Endothelial cell of umbilical vein (primary cell): ENCODE measurements at regions not wholly inside any gene's neighbourhood (a gene's known extent, or its start where the extent isn't known, plus 50 kb on each side); places are given as distances from the start of the nearest gene placed in this dataset.

Experiments used
- BruUV-seq: library from RNA; stranded (reverse); fragments of 400-500 nt; replicated peaks from 2 replicates; lab custom pipeline; 2021; lab: Mats Ljungman, UMichigan
- CTCF ChIA-PET: fragments of 300-600, 350-600 bp; sonication (Branson Sonifier 250); formaldehyde crosslinking; loops from one replicate; lab custom pipeline; 2021; ENCODE audit warnings: antibody characterized with exemption, inconsistent platforms; lab: Charles Lee
- POLR2A ChIA-PET: fragments of 300-600, 350-600 bp; sonication (Branson Sonifier 250); formaldehyde crosslinking; loops from one replicate; lab custom pipeline; 2021; ENCODE audit warnings: antibody characterized with exemption, inconsistent platforms; lab: Charles Lee
- DNase-seq: peaks from one replicate; pipeline ENCODE4 v3.0.0-alpha.2; 2011; ENCODE audit warnings: low read depth, low spot score
- FAIRE-seq: peaks from 2 replicates; lab custom pipeline; 2011; peaks lifted over from hg19 to GRCh38; lab: Jason Lieb, UNC
- H2AFZ ChIP-seq: 2 replicates; pipeline ENCODE4 v1.6.0; 2012; ENCODE audit warnings: low read depth, low read length, control low read depth, inconsistent platforms
- H3K27ac ChIP-seq: 2 replicates; pipeline ENCODE4 v1.5.1; 2011; ENCODE audit warnings: low read depth, mild to moderate bottlenecking, control low read depth, low read length, moderate library complexity; ENCODE audit not compliant: insufficient read depth
- H3K27me3 ChIP-seq, 2 experiments: 2 replicates each; pipeline versions ENCODE4 v1.6.0 to v1.6.1; 2011; ENCODE audit warnings: low read length in 2 of 2, mixed read lengths in 1 of 2; ENCODE audit not compliant: control insufficient read depth in 2 of 2, insufficient read depth in 2 of 2
- H3K36me3 ChIP-seq, 2 experiments: 2 replicates in 1 of 2; 3 replicates in 1 of 2; pipeline ENCODE4 v1.5.1; 2011; ENCODE audit warnings: low read length in 2 of 2, mild to moderate bottlenecking in 1 of 2, moderate library complexity in 1 of 2; ENCODE audit not compliant: control insufficient read depth in 2 of 2, insufficient read depth in 2 of 2; ENCODE audit errors: extremely low read depth in 1 of 2
- H3K4me1 ChIP-seq: 3 replicates; pipeline ENCODE4 v1.5.1; 2011; ENCODE audit warnings: mild to moderate bottlenecking, low read length; ENCODE audit not compliant: control insufficient read depth, insufficient read depth; ENCODE audit errors: extremely low read depth
- H3K4me2 ChIP-seq: 2 replicates; pipeline ENCODE4 v1.6.1; 2011; ENCODE audit warnings: low read length, control low read depth, mixed read lengths; ENCODE audit not compliant: insufficient read depth
- H3K4me3 ChIP-seq, 3 experiments: fragments of 200-600 bp in 1 of 3; sonication (generic), shearing (Covaris generic) in 1 of 3; replicated peaks in 1 of 3; 2 replicates each; pipeline ENCODE4 v1.5.1; 2011 to 2016; ENCODE audit warnings: control low read depth in 3 of 3, low read length in 3 of 3, mild to moderate bottlenecking in 2 of 3, inconsistent platforms in 1 of 3, low read depth in 1 of 3, moderate library complexity in 1 of 3; ENCODE audit not compliant: insufficient read depth in 1 of 3
- H3K79me2 ChIP-seq: 2 replicates; pipeline ENCODE4 v1.6.0; 2012; ENCODE audit warnings: low read length, inconsistent platforms; ENCODE audit not compliant: control insufficient read depth, insufficient read depth
- H3K9ac ChIP-seq: replicated peaks from 2 replicates; pipeline ENCODE3; 2011; ENCODE audit warnings: low read length, control low read depth; ENCODE audit not compliant: insufficient read depth; ENCODE audit errors: extremely low read depth
- H3K9me1 ChIP-seq: replicated peaks from 3 replicates; pipeline ENCODE4 v1.6.0; 2011; ENCODE audit warnings: mild to moderate bottlenecking, low read length; ENCODE audit not compliant: control insufficient read depth, insufficient read depth; ENCODE audit errors: extremely low read depth
- H3K9me3 ChIP-seq: replicated peaks from 2 replicates; pipeline ENCODE4 v1.5.1; 2012; ENCODE audit warnings: low read length, inconsistent platforms; ENCODE audit not compliant: control insufficient read depth, insufficient read depth
- H4K20me1 ChIP-seq: replicated peaks from 2 replicates; pipeline ENCODE3; 2011; ENCODE audit warnings: mild to moderate bottlenecking, low read length; ENCODE audit not compliant: control insufficient read depth, insufficient read depth; ENCODE audit errors: extremely low read depth
- CTCF ChIP-seq, 2 donors: IDR thresholded peaks; 1 replicate in 1 of 2; 2 replicates in 1 of 2; pipeline ENCODE4 v1.5.1; 2011; ENCODE audit warnings: low read length in 2 of 2, mild to moderate bottlenecking in 2 of 2, moderate library complexity in 2 of 2, control low read depth in 1 of 2, inconsistent platforms in 1 of 2, low read depth in 1 of 2; ENCODE audit not compliant: insufficient read depth in 1 of 2; ENCODE audit errors: extremely low read depth in 1 of 2
- EZH2 ChIP-seq: IDR thresholded peaks from 2 replicates; pipeline ENCODE4 v1.6.1; 2012; ENCODE audit warnings: borderline replicate concordance, low read depth, mild to moderate bottlenecking, moderate library complexity, low read length, inconsistent platforms; ENCODE audit not compliant: severe bottlenecking
- FOS ChIP-seq: IDR thresholded peaks from 2 replicates; pipeline ENCODE4 v1.6.1; 2011; ENCODE audit warnings: mild to moderate bottlenecking, low read length, moderate library complexity, borderline replicate concordance; ENCODE audit not compliant: insufficient read depth
- GATA2 ChIP-seq: IDR thresholded peaks from 2 replicates; pipeline ENCODE4 v1.7.0; 2011; ENCODE audit warnings: low read depth, mild to moderate bottlenecking, moderate library complexity, mixed read lengths, low read length; ENCODE audit not compliant: insufficient read length, insufficient read depth
- MAX ChIP-seq: IDR thresholded peaks from 2 replicates; pipeline ENCODE4 v1.6.1; 2011; ENCODE audit not compliant: insufficient read depth, insufficient read length
- MYC ChIP-seq: IDR thresholded peaks from one replicate; pipeline ENCODE4 v1.6.1; 2011; ENCODE audit warnings: mild to moderate bottlenecking, low read depth, low read length
- POLR2AphosphoS5 ChIP-seq: IDR thresholded peaks from 2 replicates; pipeline ENCODE4 v1.6.1; 2012; ENCODE audit warnings: low read depth, mild to moderate bottlenecking, control low read depth, low read length, moderate library complexity; ENCODE audit not compliant: insufficient read depth
- dilution Hi-C: fragments of 300-500 bp; cut with MboI; formaldehyde crosslinking; loops from one replicate; pipeline ENCODE4 v1.15.0; 2019; ENCODE audit warnings: low sequenced_read_pairs; ENCODE audit not compliant: extremely low pct_ligation_motif_present
- intact Hi-C: fragments of 100-400 bp; cut with micrococcal nuclease; formaldehyde crosslinking; loops from one replicate; pipeline ENCODE4 v1.10.0; 2022

GRCh38 chr14:104388541-104389325 lies 190.8 kb upstream of the C14orf180 start:
- ChIA-PET POLR2A (no interaction called here), CTCF (no interaction called here)
- Histone ChIP-seq H3K36me3 (no peaks in the 10 kb centered on the region), H3K27me3 (peaks cover 0 to 6% of the 10 kb centered on the region in 2 experiments), H3K79me2 (no peaks in the 10 kb centered on the region), H3K4me2 (no peak overlapping the region), H3K9me3 (no peaks in the 10 kb centered on the region), H2AFZ (no peak overlapping the region), H3K4me3 (no peak overlapping the region), H3K9me1 (no peaks in the 10 kb centered on the region), H3K27ac (no peak overlapping the region), H3K4me1 (peaks cover 3% of the 10 kb centered on the region), H3K9ac (no peak overlapping the region), H4K20me1 (no peaks in the 10 kb centered on the region)
- BruUV-seq, result no TSS peak
- intact Hi-C loops, result no loop called here
- DNase-seq (no peak), FAIRE-seq (no peak)
- no peak for TF ChIP-seq FOS
- dilution Hi-C loops, result no loop called here

GRCh38 chr14:104389326-104390220 lies 190.0 kb upstream of the C14orf180 start:
- POLR2A ChIA-PET, result no interaction called here
- no peak for DNase-seq
- no peak for FAIRE-seq

More at GRCh38 chr14:104389326-104390220, 190.0 kb upstream of the C14orf180 start:
- H3K9me3 ChIP-seq, result no peaks in the 10 kb centered on the region
- peaks cover 0 to 4% of the 10 kb centered on the region in 2 experiments for H3K27me3 ChIP-seq
- CTCF ChIA-PET, result no interaction called here
- H3K4me3 ChIP-seq, result no peak overlapping the region
- dilution Hi-C loops, result no loop called here
- H3K4me1 ChIP-seq, result peaks cover 5% of the 10 kb centered on the region
- no peaks in the 10 kb centered on the region for H3K36me3 ChIP-seq
- no peak overlapping the region for H3K4me2 ChIP-seq
- no peak overlapping the region for H2AFZ ChIP-seq
- no peak overlapping the region for H3K9ac ChIP-seq
- no TSS peak for BruUV-seq
- H3K79me2 ChIP-seq, result no peaks in the 10 kb centered on the region
- H3K9me1 ChIP-seq, result no peaks in the 10 kb centered on the region
- H3K27ac ChIP-seq, result no peak overlapping the region
- H4K20me1 ChIP-seq, result no peaks in the 10 kb centered on the region
- TF ChIP-seq CTCF (IDR thresholded peaks at IDR 0.05; ENCODE audit: extremely low read depth in 1 of 2, insufficient read depth in 1 of 2, low read depth in 1 of 2, low read length in 2 of 2) (no peak), POLR2AphosphoS5 (no peak), MAX (no peak), MYC (no peak), EZH2 (no peak), GATA2 (no peak), FOS (no peak)
- intact Hi-C loops, result no loop called here
